ENCODE measurements at regions not wholly inside any gene's neighbourhood (a gene's known extent, or its start where the extent isn't known, plus 50 kb on each side); places are given as distances from the start of the nearest gene placed in this dataset.

- Mint-ChIP-seq H3K9me3 (peaks cover 11% of the 10 kb centered on the region), H3K4me3 (no peak overlapping the region), H3K4me1 (ENCODE audit: low read depth) (no peaks in the 10 kb centered on the region), H3K27ac (no peak overlapping the region), H3K36me3 (ENCODE audit: low read depth) (no peaks in the 10 kb centered on the region), H3K27me3 (ENCODE audit: low read depth) (no peaks in the 10 kb centered on the region)
These were observed 168.5 kb downstream of the ACTL7B start for GRCh38 chr9:108687006-108687987.

- no peak overlapping the region for H3K4me3 Mint-ChIP-seq
- H3K27ac Mint-ChIP-seq, result no peak overlapping the region
- no peaks in the 10 kb centered on the region for H3K36me3 Mint-ChIP-seq (ENCODE audit: low read depth)
- H3K9me3 Mint-ChIP-seq, result peaks cover 7% of the 10 kb centered on the region
- H3K27me3 Mint-ChIP-seq (ENCODE audit: low read depth), result no peaks in the 10 kb centered on the region
- no peaks in the 10 kb centered on the region for H3K4me1 Mint-ChIP-seq (ENCODE audit: low read depth)
These were observed 171.3 kb downstream of the ACTL7B start for GRCh38 chr9:108684288-108685025.

- no peak overlapping the region for H3K27ac Mint-ChIP-seq
- no peaks in the 10 kb centered on the region for H3K27me3 Mint-ChIP-seq (ENCODE audit: low read depth)
- no peaks in the 10 kb centered on the region for H3K36me3 Mint-ChIP-seq (ENCODE audit: low read depth)
- peaks cover 7% of the 10 kb centered on the region for H3K9me3 Mint-ChIP-seq
- no peaks in the 10 kb centered on the region for H3K4me1 Mint-ChIP-seq (ENCODE audit: low read depth)
- H3K4me3 Mint-ChIP-seq, result no peak overlapping the region
These were observed 172.5 kb downstream of the ACTL7B start for GRCh38 chr9:108683245-108683644.

- H3K4me3 Mint-ChIP-seq, result no peak overlapping the region
- H3K9me3 Mint-ChIP-seq, result peaks cover 7% of the 10 kb centered on the region
- H3K27me3 Mint-ChIP-seq (ENCODE audit: low read depth), result no peaks in the 10 kb centered on the region
- H3K36me3 Mint-ChIP-seq (ENCODE audit: low read depth), result no peaks in the 10 kb centered on the region
- H3K4me1 Mint-ChIP-seq (ENCODE audit: low read depth), result no peaks in the 10 kb centered on the region
- H3K27ac Mint-ChIP-seq, result no peak overlapping the region
These were observed 173.8 kb downstream of the ACTL7B start for GRCh38 chr9:108681851-108682590.

- Mint-ChIP-seq H3K9me3 (peaks cover 3% of the 10 kb centered on the region), H3K4me1 (ENCODE audit: low read depth) (no peaks in the 10 kb centered on the region), H3K27ac (no peak overlapping the region), H3K4me3 (no peak overlapping the region), H3K36me3 (ENCODE audit: low read depth) (no peaks in the 10 kb centered on the region), H3K27me3 (ENCODE audit: low read depth) (no peaks in the 10 kb centered on the region)
These were observed 174.8 kb downstream of the ACTL7B start for GRCh38 chr9:108680946-108681345.

- Mint-ChIP-seq H3K36me3 (ENCODE audit: low read depth) (no peaks in the 10 kb centered on the region), H3K4me3 (no peak overlapping the region), H3K9me3 (no peaks in the 10 kb centered on the region), H3K4me1 (ENCODE audit: low read depth) (no peaks in the 10 kb centered on the region), H3K27ac (no peak overlapping the region), H3K27me3 (ENCODE audit: low read depth) (no peaks in the 10 kb centered on the region)
These were observed 178.0 kb downstream of the ACTL7B start for GRCh38 chr9:108677776-108678175.

GRCh38 chr9:108676355-108676754 lies 179.4 kb downstream of the ACTL7B start:
- Mint-ChIP-seq H3K27ac (no peak overlapping the region), H3K9me3 (no peaks in the 10 kb centered on the region), H3K4me1 (ENCODE audit: low read depth) (no peaks in the 10 kb centered on the region), H3K27me3 (ENCODE audit: low read depth) (no peaks in the 10 kb centered on the region), H3K4me3 (no peak overlapping the region), H3K36me3 (ENCODE audit: low read depth) (no peaks in the 10 kb centered on the region)

- Mint-ChIP-seq H3K27ac (no peak overlapping the region), H3K4me1 (ENCODE audit: low read depth) (no peaks in the 10 kb centered on the region), H3K9me3 (no peaks in the 10 kb centered on the region), H3K4me3 (no peak overlapping the region), H3K27me3 (ENCODE audit: low read depth) (no peaks in the 10 kb centered on the region), H3K36me3 (ENCODE audit: low read depth) (no peaks in the 10 kb centered on the region)
These were observed 180.1 kb downstream of the ACTL7B start for GRCh38 chr9:108675708-108676107.

GRCh38 chr9:108674766-108675530 lies 180.8 kb downstream of the ACTL7B start:
- Mint-ChIP-seq H3K4me1 (ENCODE audit: low read depth) (no peaks in the 10 kb centered on the region), H3K36me3 (ENCODE audit: low read depth) (no peaks in the 10 kb centered on the region), H3K27me3 (ENCODE audit: low read depth) (no peaks in the 10 kb centered on the region), H3K27ac (no peak overlapping the region), H3K9me3 (no peaks in the 10 kb centered on the region), H3K4me3 (no peak overlapping the region)

GRCh38 chr9:108673386-108673785 lies 182.4 kb downstream of the ACTL7B start:
- no peaks in the 10 kb centered on the region for H3K9me3 Mint-ChIP-seq
- no peak overlapping the region for H3K27ac Mint-ChIP-seq
- H3K4me3 Mint-ChIP-seq, result no peak overlapping the region
- no peaks in the 10 kb centered on the region for H3K27me3 Mint-ChIP-seq (ENCODE audit: low read depth)
- no peaks in the 10 kb centered on the region for H3K4me1 Mint-ChIP-seq (ENCODE audit: low read depth)
- H3K36me3 Mint-ChIP-seq (ENCODE audit: low read depth), result no peaks in the 10 kb centered on the region

GRCh38 chr9:108672475-108673190 lies 183.2 kb downstream of the ACTL7B start:
- Mint-ChIP-seq H3K27me3 (ENCODE audit: low read depth) (no peaks in the 10 kb centered on the region), H3K9me3 (no peaks in the 10 kb centered on the region), H3K4me3 (no peak overlapping the region), H3K4me1 (ENCODE audit: low read depth) (no peaks in the 10 kb centered on the region), H3K27ac (no peak overlapping the region), H3K36me3 (ENCODE audit: low read depth) (no peaks in the 10 kb centered on the region)

- H3K27ac Mint-ChIP-seq, result no peak overlapping the region
- H3K9me3 Mint-ChIP-seq, result no peaks in the 10 kb centered on the region
- H3K4me3 Mint-ChIP-seq, result no peak overlapping the region
- H3K27me3 Mint-ChIP-seq (ENCODE audit: low read depth), result no peaks in the 10 kb centered on the region
- H3K36me3 Mint-ChIP-seq (ENCODE audit: low read depth), result no peaks in the 10 kb centered on the region
- no peaks in the 10 kb centered on the region for H3K4me1 Mint-ChIP-seq (ENCODE audit: low read depth)
These were observed 184.0 kb downstream of the ACTL7B start for GRCh38 chr9:108671794-108672193.

GRCh38 chr9:108671176-108671575 lies 184.6 kb downstream of the ACTL7B start:
- H3K9me3 Mint-ChIP-seq, result no peaks in the 10 kb centered on the region
- no peaks in the 10 kb centered on the region for H3K4me1 Mint-ChIP-seq (ENCODE audit: low read depth)
- no peaks in the 10 kb centered on the region for H3K27me3 Mint-ChIP-seq (ENCODE audit: low read depth)
- no peaks in the 10 kb centered on the region for H3K36me3 Mint-ChIP-seq (ENCODE audit: low read depth)
- H3K4me3 Mint-ChIP-seq, result no peak overlapping the region
- no peak overlapping the region for H3K27ac Mint-ChIP-seq
